Upper lobe of left lung (tissue), 6 donors: ENCODE measurements at regions not wholly inside any gene's neighbourhood (a gene's known extent, or its start where the extent isn't known, plus 50 kb on each side); places are given as distances from the start of the nearest gene placed in this dataset.

Experiments used
- ATAC-seq, 2 donors: fragments of 200-7000 bp; cut with Tn5 transposase; one replicate each; pipeline ENCODE4 v1.9.1; 2022; ENCODE audit warnings: mild to moderate bottlenecking in 2 of 2, moderate library complexity in 2 of 2; ENCODE audit not compliant: low FRiP score in 2 of 2
- DNase-seq, 2 donors: peaks; one replicate each; pipeline ENCODE4 v3.0.0-alpha.2; 2019 to 2020
- H3K27ac ChIP-seq, 4 donors: fragments of 200-600 bp; sonication (generic); one replicate each; pipeline ENCODE4 v1.5.1; 2016 to 2019
- H3K27me3 ChIP-seq, 4 donors: fragments of 200-600 bp; sonication (generic); one replicate each; pipeline ENCODE4 v1.5.1; 2017 to 2019
- H3K36me3 ChIP-seq, 4 donors: fragments of 200-600 bp; sonication (generic); one replicate each; pipeline ENCODE4 v1.5.1; 2016 to 2019
- H3K4me1 ChIP-seq, 4 donors: fragments of 200-600 bp; sonication (generic); one replicate each; pipeline ENCODE4 v1.5.1; 2018 to 2019
- H3K4me3 ChIP-seq, 4 donors: fragments of 200-600 bp; sonication (generic); one replicate each; pipeline ENCODE4 v1.5.1; 2017 to 2019; ENCODE audit warnings: mild to moderate bottlenecking in 2 of 4, moderate library complexity in 1 of 4
- H3K9me3 ChIP-seq, 4 donors: fragments of 200-600 bp; sonication (generic); one replicate each; pipeline ENCODE4 v1.5.1; 2018 to 2019
- CTCF ChIP-seq, 6 experiments: fragments of 450-650 bp in 4 of 6; fragments of 200-600 bp in 2 of 6; sonication (generic) in 2 of 6; IDR thresholded peaks; one replicate each; pipeline ENCODE4 v1.5.1; 2016 to 2019; ENCODE audit warnings: antibody characterized with exemption in 6 of 6
- EP300 ChIP-seq, 4 donors: sonication (generic); formaldehyde crosslinking; IDR thresholded peaks; one replicate each; pipeline ENCODE4 v1.5.1; 2017; ENCODE audit warnings: antibody characterized with exemption in 4 of 4, control low read depth in 2 of 4
- POLR2A ChIP-seq, 4 donors: fragments of 450-650 bp; IDR thresholded peaks; one replicate each; pipeline ENCODE4 v1.5.1; 2016 to 2017; ENCODE audit warnings: antibody characterized with exemption in 4 of 4, mild to moderate bottlenecking in 2 of 4
- POLR2AphosphoS5 ChIP-seq, 2 donors: sonication (generic); formaldehyde crosslinking; IDR thresholded peaks; one replicate each; pipeline ENCODE4 v1.5.1; 2017; ENCODE audit warnings: antibody characterized with exemption in 2 of 2
- WGBS, 2 donors: methylation state at CpG; one replicate each; pipeline ENCODE4 v1.1.5; 2017 to 2018; 5-methylcytosine and 5-hydroxymethylcytosine counted together
- donor health status: DM: no; HTN: no; CAD: no; lungs with moderate emphysema.
- donor health status: DM: no; HTN: yes; CAD: no; lungs with severe emphysema.

- H3K27ac ChIP-seq: no peak overlapping the region
- 36 to 62% methylated on average over 1 of the region's 1 CpG for WGBS, 2 donors
- peaks cover 0 to 4% (median 0%) of the 10 kb centered on the region in 4 donors for H3K9me3 ChIP-seq
- H3K36me3 ChIP-seq: no peaks in the 10 kb centered on the region
- H3K27me3 ChIP-seq: no peaks in the 10 kb centered on the region
- no peak for ATAC-seq
- H3K4me1 ChIP-seq: no peaks in the 10 kb centered on the region
- TF ChIP-seq EP300 (IDR thresholded peaks at IDR 0.05) (no peak), CTCF (IDR thresholded peaks at IDR 0.05) (no peak), POLR2A (IDR thresholded peaks at IDR 0.05) (no peak), POLR2AphosphoS5 (IDR thresholded peaks at IDR 0.05) (no peak)
- no peak overlapping the region for H3K4me3 ChIP-seq
- DNase-seq: peak in 1 of 2 donors; percentile 23
Observed at GRCh38 chr10:85032981-85033380, 704.6 kb downstream of the CCSER2 start.

- ATAC-seq (no peak), DNase-seq (no peak)
- Histone ChIP-seq H3K4me1 (no peaks in the 10 kb centered on the region), H3K27me3 (no peaks in the 10 kb centered on the region), H3K36me3 (no peaks in the 10 kb centered on the region), H3K4me3 (no peak overlapping the region), H3K9me3 (peaks cover 0 to 6% (median 3%) of the 10 kb centered on the region in 4 donors), H3K27ac (no peak overlapping the region)
- 88 to 91% methylated on average over 3 of the region's 3 CpGs for WGBS, 2 donors
- TF ChIP-seq POLR2AphosphoS5 (IDR thresholded peaks at IDR 0.05) (no peak), CTCF (IDR thresholded peaks at IDR 0.05) (no peak), EP300 (IDR thresholded peaks at IDR 0.05) (no peak), POLR2A (IDR thresholded peaks at IDR 0.05) (no peak)
Observed at GRCh38 chr10:85036661-85037060, 708.3 kb downstream of the CCSER2 start.

- TF ChIP-seq EP300 (IDR thresholded peaks at IDR 0.05): no peak
- TF ChIP-seq POLR2A (IDR thresholded peaks at IDR 0.05): no peak
- TF ChIP-seq CTCF (IDR thresholded peaks at IDR 0.05): no peak
- TF ChIP-seq POLR2AphosphoS5 (IDR thresholded peaks at IDR 0.05): no peak
- Histone ChIP-seq H3K27ac (no peak overlapping the region), H3K4me1 (no peaks in the 10 kb centered on the region), H3K4me3 (no peak overlapping the region), H3K36me3 (no peaks in the 10 kb centered on the region), H3K27me3 (no peaks in the 10 kb centered on the region), H3K9me3 (peaks cover 0 to 6% (median 3%) of the 10 kb centered on the region in 4 donors)
- DNase-seq (no peak), ATAC-seq (no peak)
- WGBS, 2 donors: 83 to 88% methylated on average over 1 of the region's 1 CpG
Observed at GRCh38 chr10:85039311-85039710, 710.9 kb downstream of the CCSER2 start.

- Histone ChIP-seq H3K27me3 (no peaks in the 10 kb centered on the region), H3K36me3 (no peaks in the 10 kb centered on the region), H3K4me1 (no peaks in the 10 kb centered on the region), H3K4me3 (no peak overlapping the region), H3K9me3 (peaks cover 0 to 8% (median 6%) of the 10 kb centered on the region in 4 donors), H3K27ac (no peak overlapping the region)
- ATAC-seq (no peak), DNase-seq (no peak)
- WGBS, 2 donors: 65 to 75% methylated on average over 5 of the region's 5 CpGs
- TF ChIP-seq POLR2A (IDR thresholded peaks at IDR 0.05) (no peak), CTCF (IDR thresholded peaks at IDR 0.05) (no peak), POLR2AphosphoS5 (IDR thresholded peaks at IDR 0.05) (no peak), EP300 (IDR thresholded peaks at IDR 0.05) (no peak)
Observed at GRCh38 chr10:85043207-85043606, 714.8 kb downstream of the CCSER2 start.

GRCh38 chr10:85045046-85045445 is 716.7 kb downstream of the CCSER2 start:
- no peak for ATAC-seq
- H3K36me3 ChIP-seq: no peaks in the 10 kb centered on the region
- 44 to 64% methylated on average over 2 of the region's 2 CpGs for WGBS, 2 donors
- H3K27ac ChIP-seq: no peak overlapping the region
- peaks cover 0 to 8% (median 0%) of the 10 kb centered on the region in 4 donors for H3K9me3 ChIP-seq
- no peak for DNase-seq
- no peak overlapping the region for H3K4me3 ChIP-seq
- no peaks in the 10 kb centered on the region for H3K4me1 ChIP-seq
- no peaks in the 10 kb centered on the region for H3K27me3 ChIP-seq
- TF ChIP-seq POLR2AphosphoS5 (IDR thresholded peaks at IDR 0.05): no peak
- no peak for TF ChIP-seq EP300 (IDR thresholded peaks at IDR 0.05)
- TF ChIP-seq CTCF (IDR thresholded peaks at IDR 0.05): no peak
- no peak for TF ChIP-seq POLR2A (IDR thresholded peaks at IDR 0.05)
